ENCODE measurements at regions not wholly inside any gene's neighbourhood (a gene's known extent, or its start where the extent isn't known, plus 50 kb on each side); places are given as distances from the start of the nearest gene placed in this dataset.

- DNase-seq (ENCODE audit: low read depth in 2 of 2), result no peak
Measured at GRCh38 chr10:123492016-123492415, 174.1 kb upstream of the GPR26 start.

GRCh38 chr10:123494301-123494808 is 171.8 kb upstream of the GPR26 start:
- DNase-seq (ENCODE audit: low read depth in 2 of 2), result no peak

GRCh38 chr10:123496375-123496774 is 169.8 kb upstream of the GPR26 start:
- DNase-seq (ENCODE audit: low read depth in 2 of 2), result no peak

GRCh38 chr10:123496996-123497660 is 169.0 kb upstream of the GPR26 start:
- DNase-seq (ENCODE audit: low read depth in 2 of 2), result no peak

- no peak for DNase-seq (ENCODE audit: low read depth in 2 of 2)
Measured at GRCh38 chr10:123500110-123500509, 166.0 kb upstream of the GPR26 start.

- DNase-seq (ENCODE audit: low read depth in 2 of 2), result no peak
Measured at GRCh38 chr10:123501148-123501547, 165.0 kb upstream of the GPR26 start.

- DNase-seq (ENCODE audit: low read depth in 2 of 2), result no peak
Measured at GRCh38 chr10:123502983-123503382, 163.2 kb upstream of the GPR26 start.

- DNase-seq (ENCODE audit: low read depth in 2 of 2), result no peak
Measured at GRCh38 chr10:123506455-123506854, 159.7 kb upstream of the GPR26 start.

- DNase-seq (ENCODE audit: low read depth in 2 of 2), result no peak
Measured at GRCh38 chr10:123507298-123507697, 158.9 kb upstream of the GPR26 start.

GRCh38 chr10:123509338-123509737 is 156.8 kb upstream of the GPR26 start:
- DNase-seq (ENCODE audit: low read depth in 2 of 2), result no peak

- no peak for DNase-seq (ENCODE audit: low read depth in 2 of 2)
Measured at GRCh38 chr10:123512901-123513775, 153.0 kb upstream of the GPR26 start.

- no peak for DNase-seq (ENCODE audit: low read depth in 2 of 2)
Measured at GRCh38 chr10:123513870-123514269, 152.3 kb upstream of the GPR26 start.

GRCh38 chr10:123514996-123515395 is 151.2 kb upstream of the GPR26 start:
- no peak for DNase-seq (ENCODE audit: low read depth in 2 of 2)

- no peak for DNase-seq (ENCODE audit: low read depth in 2 of 2)
Measured at GRCh38 chr10:123515661-123516060, 150.5 kb upstream of the GPR26 start.

- DNase-seq (ENCODE audit: low read depth in 2 of 2), result no peak
Measured at GRCh38 chr10:123516291-123516690, 149.9 kb upstream of the GPR26 start.

- DNase-seq (ENCODE audit: low read depth in 2 of 2), result no peak
Measured at GRCh38 chr10:123517426-123517825, 148.7 kb upstream of the GPR26 start.

- DNase-seq (ENCODE audit: low read depth in 2 of 2), result no peak
Measured at GRCh38 chr10:123517901-123518300, 148.3 kb upstream of the GPR26 start.

- DNase-seq (ENCODE audit: low read depth in 2 of 2), result no peak
Measured at GRCh38 chr10:123518765-123519164, 147.4 kb upstream of the GPR26 start.

- DNase-seq (ENCODE audit: low read depth in 2 of 2), result no peak
Measured at GRCh38 chr10:123519861-123520260, 146.3 kb upstream of the GPR26 start.

- no peak for DNase-seq (ENCODE audit: low read depth in 2 of 2)
Measured at GRCh38 chr10:123521076-123521475, 145.1 kb upstream of the GPR26 start.

- DNase-seq (ENCODE audit: low read depth in 2 of 2), result no peak
Measured at GRCh38 chr10:123521556-123521955, 144.6 kb upstream of the GPR26 start.

GRCh38 chr10:123522702-123523312 is 143.3 kb upstream of the GPR26 start:
- no peak for DNase-seq (ENCODE audit: low read depth in 2 of 2)

- no peak for DNase-seq (ENCODE audit: low read depth in 2 of 2)
Measured at GRCh38 chr10:123523833-123524232, 142.3 kb upstream of the GPR26 start.
